Activated CD8-positive, alpha-beta memory T cell treated with anti-CD3 and anti-CD28 coated beads for 24 hours (primary cell): ENCODE measurements at regions not wholly inside any gene's neighbourhood (a gene's known extent, or its start where the extent isn't known, plus 50 kb on each side); places are given as distances from the start of the nearest gene placed in this dataset.
"Not testable (repeated sequence)": the region's sequence is repeated elsewhere in the genome, so short reads cannot be mapped to it uniquely, and the experiment has no call there.

Experiments
- DNase-seq: peaks from one replicate; pipeline ENCODE4 v3.0.0-alpha.2; 2020

- not testable (repeated sequence) for DNase-seq
Observed at GRCh38 chr6:40823917-40824891, 214.8 kb downstream of the UNC5CL start.

- DNase-seq, result no peak
Observed at GRCh38 chr6:40822619-40823018, 216.4 kb downstream of the UNC5CL start.

- DNase-seq, result no peak
Observed at GRCh38 chr6:40819182-40819834, 219.7 kb downstream of the UNC5CL start.

GRCh38 chr6:40817369-40817768 lies 221.7 kb downstream of the UNC5CL start:
- no peak for DNase-seq

GRCh38 chr6:40816601-40817000 lies 222.4 kb downstream of the UNC5CL start:
- no peak for DNase-seq

GRCh38 chr6:40815731-40816130 lies 223.3 kb downstream of the UNC5CL start:
- DNase-seq, result no peak

- no peak for DNase-seq
Observed at GRCh38 chr6:40810171-40810570, 223.0 kb upstream of the LRFN2 start.

- DNase-seq, result no peak
Observed at GRCh38 chr6:40809627-40810026, 222.5 kb upstream of the LRFN2 start.

- no peak for DNase-seq
Observed at GRCh38 chr6:40807484-40807883, 220.3 kb upstream of the LRFN2 start.

GRCh38 chr6:40806256-40806864 lies 219.2 kb upstream of the LRFN2 start:
- no peak for DNase-seq

GRCh38 chr6:40805336-40805735 lies 218.2 kb upstream of the LRFN2 start:
- DNase-seq, result no peak

GRCh38 chr6:40804905-40805304 lies 217.7 kb upstream of the LRFN2 start:
- DNase-seq, result no peak

GRCh38 chr6:40803897-40804702 lies 216.9 kb upstream of the LRFN2 start:
- DNase-seq, result no peak

GRCh38 chr6:40802481-40802880 lies 215.3 kb upstream of the LRFN2 start:
- DNase-seq, result no peak

- DNase-seq, result no peak
Observed at GRCh38 chr6:40799296-40800140, 212.4 kb upstream of the LRFN2 start.

GRCh38 chr6:40798069-40798770 lies 211.1 kb upstream of the LRFN2 start:
- no peak for DNase-seq

- DNase-seq, result no peak
Observed at GRCh38 chr6:40796260-40797221, 209.4 kb upstream of the LRFN2 start.

- no peak for DNase-seq
Observed at GRCh38 chr6:40794586-40794985, 207.4 kb upstream of the LRFN2 start.

- no peak for DNase-seq
Observed at GRCh38 chr6:40792183-40792582, 205.0 kb upstream of the LRFN2 start.

GRCh38 chr6:40791004-40791403 lies 203.8 kb upstream of the LRFN2 start:
- DNase-seq, result no peak
